H9 (cell line): ENCODE measurements at regions not wholly inside any gene's neighbourhood (a gene's known extent, or its start where the extent isn't known, plus 50 kb on each side); places are given as distances from the start of the nearest gene placed in this dataset.

Source experiments
- DNase-seq: peaks from one replicate; pipeline ENCODE4 v3.0.0-alpha.2; 2017
- H2AFZ ChIP-seq: one replicate; pipeline ENCODE4 v1.6.1; 2013; ENCODE audit warnings: mild to moderate bottlenecking, low read length, control low read depth, moderate library complexity
- H2AK5ac ChIP-seq: 2 replicates; pipeline ENCODE4 v1.6.1; 2013; ENCODE audit warnings: low read length, control low read depth, mixed read lengths; ENCODE audit not compliant: insufficient read length
- H2BK120ac ChIP-seq: one replicate; pipeline ENCODE4 v1.6.1; 2013; ENCODE audit warnings: low read depth, mild to moderate bottlenecking, low read length, control low read depth, inconsistent platforms; ENCODE audit not compliant: poor library complexity, severe bottlenecking
- H2BK12ac ChIP-seq: 2 replicates; pipeline ENCODE4 v1.6.1; 2013; ENCODE audit warnings: low read length, control low read depth, mixed read lengths, low read depth; ENCODE audit not compliant: insufficient read length
- H2BK15ac ChIP-seq: 2 replicates; pipeline ENCODE4 v1.6.1; 2013; ENCODE audit warnings: low read depth, low read length, control low read depth
- H2BK20ac ChIP-seq: one replicate; pipeline ENCODE4 v1.6.1; 2013; ENCODE audit warnings: low read depth, mild to moderate bottlenecking, low read length, control low read depth, inconsistent platforms; ENCODE audit not compliant: poor library complexity, severe bottlenecking
- H2BK5ac ChIP-seq: 2 replicates; pipeline ENCODE4 v1.6.1; 2013; ENCODE audit warnings: low read length, control low read depth, mixed read lengths; ENCODE audit not compliant: insufficient read length
- H3K14ac ChIP-seq: 2 replicates; pipeline ENCODE4 v1.6.1; 2013; ENCODE audit warnings: low read length, control low read depth; ENCODE audit not compliant: insufficient read depth
- H3K18ac ChIP-seq: 2 replicates; pipeline ENCODE4 v1.6.1; 2013; ENCODE audit warnings: low read depth, mild to moderate bottlenecking, mixed read lengths, low read length, control low read depth; ENCODE audit not compliant: insufficient read length
- H3K23ac ChIP-seq: 2 replicates; pipeline ENCODE4 v1.6.1; 2013; ENCODE audit warnings: low read length, control low read depth, mixed read lengths, low read depth; ENCODE audit not compliant: insufficient read length
- H3K23me2 ChIP-seq: 2 replicates; pipeline ENCODE4 v1.6.1; 2013; ENCODE audit warnings: low read depth, mild to moderate bottlenecking, mixed read lengths, low read length, control low read depth; ENCODE audit not compliant: insufficient read length, poor library complexity, severe bottlenecking
- H3K27ac ChIP-seq: 2 replicates; pipeline ENCODE4 v1.5.1; 2013; ENCODE audit warnings: low read length, control low read depth, mixed read lengths, low read depth; ENCODE audit not compliant: insufficient read length
- H3K27me3 ChIP-seq: 2 replicates; pipeline ENCODE4 v1.6.1; 2013; ENCODE audit warnings: low read length, control low read depth, inconsistent platforms; ENCODE audit not compliant: insufficient read depth
- H3K4ac ChIP-seq: 2 replicates; pipeline ENCODE4 v1.6.1; 2013; ENCODE audit warnings: low read depth, mild to moderate bottlenecking, control low read depth, inconsistent platforms, low read length, moderate library complexity
- H3K4me1 ChIP-seq: 2 replicates; pipeline ENCODE4 v1.6.1; 2013; ENCODE audit warnings: low read length, control low read depth, inconsistent platforms; ENCODE audit not compliant: insufficient read depth
- H3K4me2 ChIP-seq: 2 replicates; pipeline ENCODE4 v1.6.1; 2013; ENCODE audit warnings: low read length, control low read depth, mixed read lengths; ENCODE audit not compliant: insufficient read length, insufficient read depth
- H3K56ac ChIP-seq: 2 replicates; pipeline ENCODE4 v1.6.1; 2013; ENCODE audit warnings: low read depth, mild to moderate bottlenecking, mixed read lengths, low read length, control low read depth; ENCODE audit not compliant: insufficient read length
- H3K79me1 ChIP-seq: 2 replicates; pipeline ENCODE4 v1.6.1; 2013; ENCODE audit warnings: low read depth, mild to moderate bottlenecking, moderate library complexity, low read length, control low read depth, inconsistent platforms; ENCODE audit not compliant: insufficient read depth, poor library complexity, severe bottlenecking
- H3K79me2 ChIP-seq: 2 replicates; pipeline ENCODE4 v1.6.1; 2013; ENCODE audit warnings: low read length, control low read depth, inconsistent platforms; ENCODE audit not compliant: insufficient read depth
- H3K9ac ChIP-seq: 2 replicates; pipeline ENCODE4 v1.6.1; 2013; ENCODE audit warnings: low read length, control low read depth, mixed read lengths; ENCODE audit not compliant: insufficient read length; ENCODE audit errors: extremely low read depth
- H3K9me3 ChIP-seq: one replicate; pipeline ENCODE4 v1.6.1; 2013; ENCODE audit warnings: low read depth, low read length, inconsistent platforms; ENCODE audit not compliant: control insufficient read depth
- H3T11ph ChIP-seq: one replicate; pipeline ENCODE4 v1.6.1; 2013; ENCODE audit warnings: mild to moderate bottlenecking, low read length, control low read depth, inconsistent platforms
- H4K20me1 ChIP-seq: one replicate; pipeline ENCODE4 v1.6.1; 2013; ENCODE audit not compliant: control insufficient read depth, insufficient read length, insufficient read depth
- H4K5ac ChIP-seq: 2 replicates; pipeline ENCODE4 v1.6.1; 2013; ENCODE audit warnings: low read depth, mild to moderate bottlenecking, mixed read lengths, low read length, control low read depth; ENCODE audit not compliant: insufficient read length
- H4K8ac ChIP-seq: replicated peaks from 2 replicates; pipeline ENCODE4 v1.6.1; 2013; ENCODE audit warnings: low read length, control low read depth, mixed read lengths, low read depth; ENCODE audit not compliant: insufficient read length
- H4K91ac ChIP-seq: 2 replicates; pipeline ENCODE4 v1.6.1; 2013; ENCODE audit warnings: low read depth, mild to moderate bottlenecking, moderate library complexity, mixed read lengths, low read length, control low read depth; ENCODE audit not compliant: insufficient read length
- H3K27ac Mint-ChIP-seq, 3 experiments: 2 replicates in 2 of 3; 3 replicates in 1 of 3; pipeline ENCODE4 v1.8.0; 2020 to 2021; ENCODE audit warnings: mixed read lengths in 3 of 3, mild to moderate bottlenecking in 1 of 3, moderate library complexity in 1 of 3
- H3K27me3 Mint-ChIP-seq: 2 replicates; pipeline ENCODE4 v1.8.0; 2021; ENCODE audit warnings: low read depth, mild to moderate bottlenecking, moderate library complexity, mixed read lengths
- H3K36me3 Mint-ChIP-seq, 3 experiments: 2 replicates in 2 of 3; 3 replicates in 1 of 3; pipeline ENCODE4 v1.8.0; 2020 to 2021; ENCODE audit warnings: low read depth in 3 of 3, mixed read lengths in 3 of 3; ENCODE audit not compliant: insufficient read depth in 1 of 3
- H3K4me1 Mint-ChIP-seq, 2 experiments: 2 replicates each; pipeline ENCODE4 v1.8.0; 2020; ENCODE audit warnings: mixed read lengths in 2 of 2
- H3K4me3 Mint-ChIP-seq, 2 experiments: 2 replicates in 1 of 2; 3 replicates in 1 of 2; pipeline ENCODE4 v1.8.0; 2020 to 2021; ENCODE audit warnings: mild to moderate bottlenecking in 2 of 2, mixed read lengths in 2 of 2, moderate library complexity in 1 of 2
- H3K9me3 Mint-ChIP-seq, 2 experiments: 2 replicates in 1 of 2; 3 replicates in 1 of 2; pipeline ENCODE4 v1.8.0; 2020; ENCODE audit warnings: mild to moderate bottlenecking in 2 of 2, mixed read lengths in 2 of 2, moderate library complexity in 1 of 2
- CTCF ChIP-seq: fragments of 200-600 bp; sonication (generic); conservative IDR thresholded peaks from 3 replicates; pipeline ENCODE4 v1.8.0; 2021; ENCODE audit warnings: antibody characterized with exemption, mild to moderate bottlenecking
- WGBS: extraction: QIAGEN DNeasy Blood & Tissue Kit; methylation state at CpG from one replicate; pipeline ENCODE4 v1.1.7; 2013; ENCODE audit warnings: missing lambda C conversion rate, low lambda C conversion rate, mixed read lengths; ENCODE audit not compliant: insufficient read length; ENCODE audit errors: extremely low coverage; 5-methylcytosine and 5-hydroxymethylcytosine counted together

- Histone ChIP-seq H4K20me1 (no peaks in the 10 kb centered on the region), H3K56ac (no peak overlapping the region), H3K27ac (no peak overlapping the region), H4K8ac (no peak overlapping the region), H2BK120ac (no peak overlapping the region), H2AK5ac (no peak overlapping the region), H3K14ac (no peak overlapping the region), H4K5ac (no peak overlapping the region), H2BK15ac (no peak overlapping the region), H3K79me1 (no peaks in the 10 kb centered on the region), H2BK12ac (no peak overlapping the region), H3K27me3 (no peaks in the 10 kb centered on the region), H2AFZ (no peak overlapping the region), H3K4ac (no peak overlapping the region), H3K4me1 (peaks cover 7% of the 10 kb centered on the region; the same call in 1 of the 2 replicates), H4K91ac (no peak overlapping the region), H3K23me2 (no peaks in the 10 kb centered on the region), H3K4me2 (no peak overlapping the region), H3K9me3 (no peaks in the 10 kb centered on the region), H3K23ac (no peak overlapping the region), H2BK5ac (no peak overlapping the region), H3K18ac (no peak overlapping the region), H3K79me2 (no peaks in the 10 kb centered on the region), H3T11ph (no peak overlapping the region), H3K9ac (no peak overlapping the region), H2BK20ac (no peak overlapping the region)
- Mint-ChIP-seq H3K27ac (peak overlapping the region in 1 of 3 experiments; percentile 18; a peak in 3 of 7 replicates), H3K27me3 (no peaks in the 10 kb centered on the region; the same call in 1 of the 2 replicates), H3K4me1 (peaks cover 21 to 43% of the 10 kb centered on the region in 2 experiments), H3K4me3 (no peak overlapping the region), H3K9me3 (peaks cover 14 to 41% of the 10 kb centered on the region in 2 experiments; a peak in 4 of 5 replicates), H3K36me3 (peaks cover 14 to 41% (median 34%) of the 10 kb centered on the region in 3 experiments)
- no CpG with 5 or more reads among the region's 5 CpGs for WGBS
- no peak for DNase-seq
- TF ChIP-seq CTCF: no peak
These were observed 769.0 kb upstream of the SLITRK1 start for GRCh38 chr13:84651288-84651687.
